ENCODE measurements at regions not wholly inside any gene's neighbourhood (a gene's known extent, or its start where the extent isn't known, plus 50 kb on each side); places are given as distances from the start of the nearest gene placed in this dataset.
"Not testable (repeated sequence)": the region's sequence is repeated elsewhere in the genome, so short reads cannot be mapped to it uniquely, and the experiment has no call there.

DNA sequence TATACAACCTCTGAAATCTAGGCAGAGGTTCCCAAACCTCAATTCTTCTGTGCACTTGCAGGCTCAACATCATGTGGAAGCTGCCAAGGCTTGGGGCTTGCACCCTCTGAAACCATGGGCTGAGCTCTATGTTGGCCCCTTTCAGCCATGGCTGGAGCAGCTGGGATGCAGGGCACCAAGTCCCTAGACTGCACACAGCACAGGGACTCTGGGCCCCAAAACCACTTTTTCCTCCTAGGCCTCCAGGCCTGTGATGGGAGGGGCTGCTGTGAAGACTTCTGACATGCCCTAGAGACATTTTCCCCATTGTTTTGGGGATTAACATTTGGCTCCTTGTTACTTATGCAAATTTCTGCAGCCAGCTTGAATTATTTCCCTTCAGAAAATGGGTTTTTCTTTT is 250.4 kb downstream of the ERMARD start:
- TF ChIP-seq, protein P1, sequence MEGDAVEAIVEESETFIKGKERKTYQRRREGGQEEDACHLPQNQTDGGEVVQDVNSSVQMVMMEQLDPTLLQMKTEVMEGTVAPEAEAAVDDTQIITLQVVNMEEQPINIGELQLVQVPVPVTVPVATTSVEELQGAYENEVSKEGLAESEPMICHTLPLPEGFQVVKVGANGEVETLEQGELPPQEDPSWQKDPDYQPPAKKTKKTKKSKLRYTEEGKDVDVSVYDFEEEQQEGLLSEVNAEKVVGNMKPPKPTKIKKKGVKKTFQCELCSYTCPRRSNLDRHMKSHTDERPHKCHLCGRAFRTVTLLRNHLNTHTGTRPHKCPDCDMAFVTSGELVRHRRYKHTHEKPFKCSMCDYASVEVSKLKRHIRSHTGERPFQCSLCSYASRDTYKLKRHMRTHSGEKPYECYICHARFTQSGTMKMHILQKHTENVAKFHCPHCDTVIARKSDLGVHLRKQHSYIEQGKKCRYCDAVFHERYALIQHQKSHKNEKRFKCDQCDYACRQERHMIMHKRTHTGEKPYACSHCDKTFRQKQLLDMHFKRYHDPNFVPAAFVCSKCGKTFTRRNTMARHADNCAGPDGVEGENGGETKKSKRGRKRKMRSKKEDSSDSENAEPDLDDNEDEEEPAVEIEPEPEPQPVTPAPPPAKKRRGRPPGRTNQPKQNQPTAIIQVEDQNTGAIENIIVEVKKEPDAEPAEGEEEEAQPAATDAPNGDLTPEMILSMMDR (IDR thresholded peaks at IDR 0.05): not testable (repeated sequence)
- TF ChIP-seq POLR2A (IDR thresholded peaks at IDR 0.05): not testable (repeated sequence)
